ENCODE measurements at regions not wholly inside any gene's neighbourhood (a gene's known extent, or its start where the extent isn't known, plus 50 kb on each side); places are given as distances from the start of the nearest gene placed in this dataset.

GRCh38 chr21:17454315-17455027 is 58.4 kb upstream of the CXADR start:
- TF ChIP-seq EZH2 (IDR thresholded peaks at IDR 0.05) (no peak), POLR2AphosphoS5 (IDR thresholded peaks at IDR 0.05; ENCODE audit: borderline replicate concordance, low read depth, low read length) (no peak), FOXP2 (optimal IDR thresholded peaks at IDR 0.05; ENCODE audit: control extremely low read depth, extremely low read length, insufficient read depth) (no peak)

Measured in SK-N-MC (cell line).